NB4 (cell line): ENCODE measurements at regions not wholly inside any gene's neighbourhood (a gene's known extent, or its start where the extent isn't known, plus 50 kb on each side); places are given as distances from the start of the nearest gene placed in this dataset.

ENCODE experiments used
- DNase-seq: peaks from one replicate; pipeline ENCODE4 v3.0.0; 2010; ENCODE audit warnings: low read depth
- H3K4me3 ChIP-seq: one replicate; pipeline ENCODE4 v1.5.1; 2011; ENCODE audit warnings: mild to moderate bottlenecking, low read depth, low read length, moderate library complexity
- CTCF ChIP-seq: IDR thresholded peaks from one replicate; pipeline ENCODE4 v1.5.1; 2012; ENCODE audit warnings: low read depth, low read length
- MYC ChIP-seq: IDR thresholded peaks from 2 replicates; pipeline ENCODE4 v1.6.1; 2011; ENCODE audit warnings: low read depth, low read length
- POLR2A ChIP-seq: IDR thresholded peaks from 2 replicates; pipeline ENCODE4 v1.6.1; 2011; ENCODE audit warnings: mild to moderate bottlenecking; ENCODE audit not compliant: insufficient read length; ENCODE audit errors: extremely low read depth
- TF ChIP-seq, protein P1 (sequence below): IDR thresholded peaks from 2 replicates; pipeline ENCODE4 v1.6.1; 2011; ENCODE audit warnings: low read depth, low read length

DNA sequence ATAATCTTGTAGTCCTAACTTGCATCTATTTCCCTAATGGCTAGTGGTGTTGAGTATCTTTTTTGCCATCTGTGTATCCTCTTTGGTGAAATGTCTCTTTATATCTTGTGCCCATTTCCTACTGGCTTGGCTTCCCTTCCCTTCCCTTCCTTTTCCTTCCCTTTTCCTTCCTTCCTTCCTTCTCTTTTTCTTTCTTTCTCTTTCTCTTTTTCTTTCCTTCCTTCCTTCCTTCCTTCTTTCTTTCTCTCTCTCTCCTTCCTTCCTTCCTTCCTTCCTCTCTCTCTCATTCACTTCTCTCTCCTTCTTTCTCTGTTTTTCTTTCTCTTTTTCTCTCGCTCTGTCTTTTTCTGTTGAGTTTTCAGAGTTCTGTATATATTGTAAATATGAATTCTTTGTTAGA, 61.5 kb upstream of the SLC4A4 start:
- no peak for TF ChIP-seq MYC
- no peak for TF ChIP-seq POLR2A
- TF ChIP-seq, protein P1, sequence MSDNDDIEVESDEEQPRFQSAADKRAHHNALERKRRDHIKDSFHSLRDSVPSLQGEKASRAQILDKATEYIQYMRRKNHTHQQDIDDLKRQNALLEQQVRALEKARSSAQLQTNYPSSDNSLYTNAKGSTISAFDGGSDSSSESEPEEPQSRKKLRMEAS, result no peak
- no peak for TF ChIP-seq CTCF
- no peak overlapping the region for H3K4me3 ChIP-seq
- DNase-seq, result no peak

DNA sequence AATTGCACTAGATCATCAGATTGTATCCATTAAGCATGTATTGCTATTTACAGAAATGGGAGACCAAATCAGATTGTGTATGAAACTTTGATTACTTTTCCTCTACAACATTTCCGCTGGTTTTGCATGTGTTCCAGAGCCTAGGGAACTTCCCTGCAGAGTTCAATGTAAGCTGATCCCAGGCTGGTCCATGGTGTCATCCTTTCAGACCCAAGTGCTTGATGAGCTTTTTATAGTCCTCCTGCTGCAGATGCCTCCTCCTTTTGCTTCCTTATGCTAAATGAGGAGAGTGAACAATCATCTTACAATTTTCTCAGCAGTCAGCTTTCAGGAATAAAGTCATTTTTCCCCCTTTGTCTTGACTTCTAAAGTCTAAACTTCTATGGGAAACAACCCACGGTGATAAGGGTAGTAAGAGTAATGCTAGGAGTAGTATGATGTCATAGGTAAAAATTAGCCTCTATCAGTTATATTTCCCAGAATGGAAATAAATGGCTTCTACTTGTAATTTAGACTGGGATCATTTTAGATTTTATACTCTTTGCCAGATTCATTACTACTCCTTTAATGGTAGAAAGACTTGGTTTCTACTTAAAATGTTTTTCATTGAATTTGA, 55.1 kb upstream of the SLC4A4 start:
- no peak overlapping the region for H3K4me3 ChIP-seq
- TF ChIP-seq, protein P1, result no peak
- TF ChIP-seq CTCF, result no peak
- TF ChIP-seq POLR2A, result no peak
- TF ChIP-seq MYC, result no peak
- no peak for DNase-seq

DNA sequence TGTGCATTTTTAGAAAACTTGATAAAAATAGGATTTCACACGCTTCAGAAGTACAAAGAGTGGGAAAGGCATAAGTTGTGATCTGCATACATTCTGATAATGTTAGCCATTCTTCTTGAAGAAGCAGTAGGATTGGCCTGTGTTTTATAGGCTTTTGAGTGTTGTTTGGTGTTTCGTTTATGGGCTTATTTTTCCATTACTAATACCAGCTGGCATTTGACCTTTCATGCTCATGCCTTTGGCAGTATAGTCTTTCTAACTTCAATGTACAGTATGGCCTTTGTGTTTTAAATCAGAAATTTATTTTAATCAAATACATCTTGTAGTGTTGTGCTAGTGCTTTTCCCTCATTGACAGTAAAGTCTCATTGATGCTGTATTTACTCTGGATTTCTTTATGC, 51.5 kb upstream of the SLC4A4 start:
- no peak overlapping the region for H3K4me3 ChIP-seq
- DNase-seq, result no peak
- TF ChIP-seq POLR2A (no peak), MYC (no peak), CTCF (no peak)
- TF ChIP-seq, protein P1, result no peak

DNA sequence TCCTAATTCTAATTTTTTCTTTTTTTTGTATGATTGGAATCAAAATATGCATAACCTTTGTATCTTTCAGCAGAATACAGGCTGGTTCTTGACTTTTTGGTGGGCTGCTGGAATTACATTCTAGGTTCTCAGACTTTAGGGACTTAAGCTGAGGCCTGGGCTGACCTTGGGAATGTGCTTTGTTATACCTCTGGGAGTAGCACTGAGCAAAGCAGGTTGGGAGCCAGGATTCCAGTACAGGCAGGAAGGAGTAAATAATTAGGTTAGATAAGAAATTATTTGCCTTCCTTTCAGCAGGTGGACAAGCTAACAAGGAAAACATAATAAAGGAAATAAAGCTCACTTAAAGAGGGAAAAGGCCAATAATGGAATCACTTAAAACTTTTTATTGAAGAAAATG, 49.9 kb upstream of the SLC4A4 start:
- TF ChIP-seq POLR2A (no peak), MYC (no peak), CTCF (no peak)
- TF ChIP-seq, protein P1, result no peak
- no peak for DNase-seq
- H3K4me3 ChIP-seq, result no peak overlapping the region
